Tibial nerve (tissue), 4 donors: ENCODE measurements at regions not wholly inside any gene's neighbourhood (a gene's known extent, or its start where the extent isn't known, plus 50 kb on each side); places are given as distances from the start of the nearest gene placed in this dataset.

Source experiments
- DNase-seq, 2 donors: peaks; one replicate each; pipeline ENCODE4 v3.0.0-alpha.2; 2019; ENCODE audit warnings: low spot score in 2 of 2
- H3K27ac ChIP-seq, 4 donors: fragments of 200-600 bp; sonication (generic) in 3 of 4; one replicate each; pipeline ENCODE4 v1.5.1; 2017 to 2019; ENCODE audit warnings: mild to moderate bottlenecking in 1 of 4
- H3K27me3 ChIP-seq, 2 donors: fragments of 200-600 bp; sonication (generic) in 1 of 2; one replicate each; pipeline versions ENCODE4 v1.5.1 to v1.6.0; 2017 to 2019
- H3K36me3 ChIP-seq, 3 donors: fragments of 200-600 bp; sonication (generic); one replicate each; pipeline ENCODE4 v1.5.1; 2018 to 2019
- H3K4me1 ChIP-seq, 4 donors: fragments of 200-600 bp; sonication (generic) in 3 of 4; one replicate each; pipeline ENCODE4 v1.5.1; 2017 to 2019
- H3K4me3 ChIP-seq, 4 donors: fragments of 200-600 bp; sonication (generic) in 3 of 4; one replicate each; pipeline ENCODE4 v1.5.1; 2017 to 2019; ENCODE audit warnings: mild to moderate bottlenecking in 1 of 4, moderate library complexity in 1 of 4
- H3K9me3 ChIP-seq, 4 donors: fragments of 200-600 bp; sonication (generic) in 3 of 4; one replicate each; pipeline ENCODE4 v1.5.1; 2017 to 2019
- EP300 ChIP-seq, 2 donors: sonication (generic); formaldehyde crosslinking; IDR thresholded peaks; one replicate each; pipeline ENCODE4 v1.6.1; 2017; ENCODE audit warnings: antibody characterized with exemption in 2 of 2, mild to moderate bottlenecking in 1 of 2
- POLR2A ChIP-seq, 2 donors: fragments of 450-650 bp; IDR thresholded peaks; one replicate each; pipeline ENCODE4 v1.6.1; 2017; ENCODE audit warnings: antibody characterized with exemption in 2 of 2, mild to moderate bottlenecking in 2 of 2, moderate library complexity in 2 of 2
- WGBS, 2 donors: methylation state at CpG; one replicate each; pipeline ENCODE4 v1.1.5; 2018; 5-methylcytosine and 5-hydroxymethylcytosine counted together
- TF ChIP-seq, protein P1 (sequence below), 5 experiments: fragments of 200-600 bp in 3 of 5; fragments of 450-650 bp in 2 of 5; sonication (generic) in 3 of 5; IDR thresholded peaks; one replicate each; pipeline ENCODE4 v1.5.1; 2016 to 2019; ENCODE audit warnings: antibody characterized with exemption in 5 of 5, mild to moderate bottlenecking in 3 of 5, moderate library complexity in 2 of 5

- Histone ChIP-seq H3K4me1 (no peaks in the 10 kb centered on the region), H3K4me3 (no peak overlapping the region), H3K9me3 (no peaks in the 10 kb centered on the region), H3K36me3 (no peaks in the 10 kb centered on the region), H3K27me3 (no peaks in the 10 kb centered on the region), H3K27ac (no peak overlapping the region)
- DNase-seq: no peak
- TF ChIP-seq EP300 (IDR thresholded peaks at IDR 0.05) (no peak), POLR2A (IDR thresholded peaks at IDR 0.05) (no peak)
- TF ChIP-seq, protein P1, sequence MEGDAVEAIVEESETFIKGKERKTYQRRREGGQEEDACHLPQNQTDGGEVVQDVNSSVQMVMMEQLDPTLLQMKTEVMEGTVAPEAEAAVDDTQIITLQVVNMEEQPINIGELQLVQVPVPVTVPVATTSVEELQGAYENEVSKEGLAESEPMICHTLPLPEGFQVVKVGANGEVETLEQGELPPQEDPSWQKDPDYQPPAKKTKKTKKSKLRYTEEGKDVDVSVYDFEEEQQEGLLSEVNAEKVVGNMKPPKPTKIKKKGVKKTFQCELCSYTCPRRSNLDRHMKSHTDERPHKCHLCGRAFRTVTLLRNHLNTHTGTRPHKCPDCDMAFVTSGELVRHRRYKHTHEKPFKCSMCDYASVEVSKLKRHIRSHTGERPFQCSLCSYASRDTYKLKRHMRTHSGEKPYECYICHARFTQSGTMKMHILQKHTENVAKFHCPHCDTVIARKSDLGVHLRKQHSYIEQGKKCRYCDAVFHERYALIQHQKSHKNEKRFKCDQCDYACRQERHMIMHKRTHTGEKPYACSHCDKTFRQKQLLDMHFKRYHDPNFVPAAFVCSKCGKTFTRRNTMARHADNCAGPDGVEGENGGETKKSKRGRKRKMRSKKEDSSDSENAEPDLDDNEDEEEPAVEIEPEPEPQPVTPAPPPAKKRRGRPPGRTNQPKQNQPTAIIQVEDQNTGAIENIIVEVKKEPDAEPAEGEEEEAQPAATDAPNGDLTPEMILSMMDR (IDR thresholded peaks at IDR 0.05): no peak
- 6 to 9% methylated on average over 2 of the region's 2 CpGs for WGBS, 2 donors
Observed at GRCh38 chr4:17385403-17385802, 126.5 kb downstream of the QDPR start.

DNA sequence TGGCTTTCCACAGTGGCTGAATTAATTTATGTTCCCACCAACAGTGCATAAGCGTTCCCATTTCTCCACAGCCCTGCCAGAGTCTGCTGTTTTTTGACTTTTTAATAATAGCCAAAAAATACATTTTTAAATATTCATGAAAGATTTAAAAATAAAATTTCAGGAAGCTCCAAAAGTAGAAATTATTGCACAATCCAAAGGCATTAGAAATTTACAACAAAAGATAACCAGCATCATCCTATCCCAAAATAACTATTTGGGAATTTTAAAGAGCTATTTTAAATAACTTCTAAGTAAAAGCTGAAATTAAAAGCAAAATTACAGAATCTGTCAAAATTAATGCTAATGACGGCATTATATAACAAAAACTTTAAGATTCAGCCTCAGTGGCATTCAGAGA lies 131.5 kb downstream of the QDPR start:
- TF ChIP-seq, protein P1 (IDR thresholded peaks at IDR 0.05): no peak
- TF ChIP-seq POLR2A (IDR thresholded peaks at IDR 0.05): no peak
- TF ChIP-seq EP300 (IDR thresholded peaks at IDR 0.05): no peak
- Histone ChIP-seq H3K9me3 (no peaks in the 10 kb centered on the region), H3K36me3 (no peaks in the 10 kb centered on the region), H3K4me1 (peaks cover 0 to 14% (median 2%) of the 10 kb centered on the region in 4 donors), H3K27ac (no peak overlapping the region), H3K4me3 (no peak overlapping the region), H3K27me3 (no peaks in the 10 kb centered on the region)
- DNase-seq: no peak
- 80 to 83% methylated on average over 2 of the region's 2 CpGs for WGBS, 2 donors

- Histone ChIP-seq H3K4me3 (no peak overlapping the region), H3K27me3 (no peaks in the 10 kb centered on the region), H3K4me1 (peaks cover 0 to 14% (median 2%) of the 10 kb centered on the region in 4 donors), H3K9me3 (no peaks in the 10 kb centered on the region), H3K36me3 (no peaks in the 10 kb centered on the region), H3K27ac (no peak overlapping the region)
- TF ChIP-seq EP300 (IDR thresholded peaks at IDR 0.05) (no peak), POLR2A (IDR thresholded peaks at IDR 0.05) (no peak)
- TF ChIP-seq, protein P1 (IDR thresholded peaks at IDR 0.05): no peak
- WGBS, 2 donors: 19 to 22% methylated on average over 2 of the region's 2 CpGs
- no peak for DNase-seq
Observed at GRCh38 chr4:17376205-17376604, 135.7 kb downstream of the QDPR start.

DNA sequence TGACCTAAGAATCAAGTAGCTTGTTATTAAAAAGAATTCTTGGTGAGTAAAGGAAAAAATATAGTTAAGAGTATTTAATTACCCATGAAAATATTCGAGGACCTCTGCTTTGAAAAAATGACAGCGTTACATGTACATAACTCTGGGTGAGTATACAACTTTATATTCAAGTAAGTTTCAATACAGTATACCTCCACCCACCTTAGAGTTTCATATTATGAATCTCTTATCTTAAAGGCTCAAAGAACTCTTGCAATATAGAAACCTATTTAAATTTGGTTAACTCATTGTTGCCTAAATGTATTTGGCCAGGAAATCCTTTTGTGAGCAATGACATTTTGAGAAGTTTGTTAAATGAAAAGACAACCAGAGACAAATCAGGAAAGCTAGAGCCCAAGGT lies 138.2 kb downstream of the QDPR start:
- Histone ChIP-seq H3K36me3 (no peaks in the 10 kb centered on the region), H3K27me3 (no peaks in the 10 kb centered on the region), H3K4me1 (peaks cover 0 to 14% (median 2%) of the 10 kb centered on the region in 4 donors), H3K9me3 (no peaks in the 10 kb centered on the region), H3K4me3 (no peak overlapping the region), H3K27ac (no peak overlapping the region)
- TF ChIP-seq, protein P1 (IDR thresholded peaks at IDR 0.05): no peak
- TF ChIP-seq POLR2A (IDR thresholded peaks at IDR 0.05) (no peak), EP300 (IDR thresholded peaks at IDR 0.05) (no peak)
- WGBS, 2 donors: 76 to 80% methylated on average over 2 of the region's 2 CpGs
- no peak for DNase-seq

DNA sequence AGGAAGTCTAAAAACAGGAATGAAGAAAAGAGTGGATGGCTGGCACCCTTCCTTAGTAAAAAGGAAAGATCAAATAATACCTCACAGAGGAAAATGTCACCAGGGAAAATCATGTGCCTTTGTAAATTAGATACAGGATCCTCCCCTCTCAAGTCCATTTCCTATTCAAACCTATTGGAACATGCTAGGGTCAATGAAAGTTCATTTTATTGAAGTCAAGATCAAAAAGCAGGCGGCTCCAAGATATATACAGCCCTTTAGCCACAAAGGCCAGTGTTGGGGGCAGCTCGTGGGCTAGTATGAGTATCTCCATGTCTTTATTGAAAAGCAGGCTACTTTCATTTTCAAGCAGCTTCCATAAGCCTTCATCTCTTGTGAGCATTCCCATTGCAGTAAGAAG lies 141.1 kb downstream of the QDPR start:
- Histone ChIP-seq H3K27me3 (no peaks in the 10 kb centered on the region), H3K4me1 (peaks cover 0 to 2% (median 0%) of the 10 kb centered on the region in 4 donors), H3K9me3 (no peaks in the 10 kb centered on the region), H3K36me3 (no peaks in the 10 kb centered on the region), H3K4me3 (no peak overlapping the region), H3K27ac (no peak overlapping the region)
- TF ChIP-seq EP300 (IDR thresholded peaks at IDR 0.05): no peak
- TF ChIP-seq, protein P1 (IDR thresholded peaks at IDR 0.05): no peak
- TF ChIP-seq POLR2A (IDR thresholded peaks at IDR 0.05): no peak
- WGBS, 2 donors: 50 to 57% methylated on average over 2 of the region's 2 CpGs
- no peak for DNase-seq
